ENCODE measurements at regions not wholly inside any gene's neighbourhood (a gene's known extent, or its start where the extent isn't known, plus 50 kb on each side); places are given as distances from the start of the nearest gene placed in this dataset.

GRCh38 chr22:48057116-48057835 is 1294.8 kb downstream of the TBC1D22A start:
- TF ChIP-seq, protein P1, sequence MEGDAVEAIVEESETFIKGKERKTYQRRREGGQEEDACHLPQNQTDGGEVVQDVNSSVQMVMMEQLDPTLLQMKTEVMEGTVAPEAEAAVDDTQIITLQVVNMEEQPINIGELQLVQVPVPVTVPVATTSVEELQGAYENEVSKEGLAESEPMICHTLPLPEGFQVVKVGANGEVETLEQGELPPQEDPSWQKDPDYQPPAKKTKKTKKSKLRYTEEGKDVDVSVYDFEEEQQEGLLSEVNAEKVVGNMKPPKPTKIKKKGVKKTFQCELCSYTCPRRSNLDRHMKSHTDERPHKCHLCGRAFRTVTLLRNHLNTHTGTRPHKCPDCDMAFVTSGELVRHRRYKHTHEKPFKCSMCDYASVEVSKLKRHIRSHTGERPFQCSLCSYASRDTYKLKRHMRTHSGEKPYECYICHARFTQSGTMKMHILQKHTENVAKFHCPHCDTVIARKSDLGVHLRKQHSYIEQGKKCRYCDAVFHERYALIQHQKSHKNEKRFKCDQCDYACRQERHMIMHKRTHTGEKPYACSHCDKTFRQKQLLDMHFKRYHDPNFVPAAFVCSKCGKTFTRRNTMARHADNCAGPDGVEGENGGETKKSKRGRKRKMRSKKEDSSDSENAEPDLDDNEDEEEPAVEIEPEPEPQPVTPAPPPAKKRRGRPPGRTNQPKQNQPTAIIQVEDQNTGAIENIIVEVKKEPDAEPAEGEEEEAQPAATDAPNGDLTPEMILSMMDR (IDR thresholded peaks at IDR 0.05) = no peak
- no peak for TF ChIP-seq EP300 (IDR thresholded peaks at IDR 0.05)
